ENCODE measurements at regions not wholly inside any gene's neighbourhood (a gene's known extent, or its start where the extent isn't known, plus 50 kb on each side); places are given as distances from the start of the nearest gene placed in this dataset.

- Histone ChIP-seq H3K9ac (ENCODE audit: low read length) (no peak overlapping the region), H3K79me2 (ENCODE audit: insufficient read depth, low read length) (no peaks in the 10 kb centered on the region), H3K4me2 (ENCODE audit: low read length) (no peak overlapping the region), H3K27ac (ENCODE audit: low read depth, low read length) (no peak overlapping the region), H3K9me2 (ENCODE audit: insufficient read depth) (no peaks in the 10 kb centered on the region), H3K4me1 (ENCODE audit: control insufficient read depth in 1 of 2, insufficient read depth in 2 of 2, low read length in 2 of 2) (no peaks in the 10 kb centered on the region), H3K4me3 (replicated peaks in 1 of 2; ENCODE audit: low read depth in 1 of 2, low read length in 2 of 2) (no peak overlapping the region), H3K27me3 (ENCODE audit: insufficient read depth, low read length) (peaks cover 7% of the 10 kb centered on the region; the same call in 1 of the 2 replicates), H2AFZ (ENCODE audit: low read depth, low read length, poor library complexity, severe bottlenecking) (no peak overlapping the region), H3K9me3 (ENCODE audit: control insufficient read depth in 1 of 2, insufficient read depth in 1 of 2, low read depth in 1 of 2, low read length in 2 of 2) (no peaks in the 10 kb centered on the region), H3K36me3 (ENCODE audit: control insufficient read depth in 1 of 2, insufficient read depth in 2 of 2, low read length in 2 of 2) (no peaks in the 10 kb centered on the region), H4K20me1 (ENCODE audit: insufficient read depth) (no peaks in the 10 kb centered on the region)
- ATAC-seq = no peak
- TF ChIP-seq ATF3 (IDR thresholded peaks at IDR 0.05) (no peak), CTCF (IDR thresholded peaks at IDR 0.05 in 2 of 3, conservative IDR thresholded peaks at IDR 0.05 in 1 of 3; ENCODE audit: borderline replicate concordance in 1 of 3, insufficient read depth in 1 of 3, low read depth in 2 of 3, low read length in 2 of 3) (no peak), RAD21 (IDR thresholded peaks at IDR 0.05; ENCODE audit: low read depth) (no peak), POLR2AphosphoS5 (IDR thresholded peaks at IDR 0.05; ENCODE audit: low read depth, low read length) (no peak), ZBTB33 (IDR thresholded peaks at IDR 0.05; ENCODE audit: extremely low read depth, insufficient replicate concordance, low read length) (no peak), SIN3A (IDR thresholded peaks at IDR 0.05; ENCODE audit: low read depth) (no peak), EGR1 (IDR thresholded peaks at IDR 0.05; ENCODE audit: low read depth) (no peak), CBX3 (IDR thresholded peaks at IDR 0.05; ENCODE audit: low read depth) (no peak), ZFX (IDR thresholded peaks at IDR 0.05) (no peak), POLR2A (IDR thresholded peaks at IDR 0.05; ENCODE audit: borderline replicate concordance, extremely low read depth, insufficient read depth, insufficient read length) (no peak), SRF (IDR thresholded peaks at IDR 0.05; ENCODE audit: low read depth) (no peak), SP1 (IDR thresholded peaks at IDR 0.05; ENCODE audit: low read depth) (no peak)
- CTCF ChIA-PET = no interaction called here
- RAD21 ChIA-PET (ENCODE audit: low non-redundant PET in 1 of 2, low total read pairs in 2 of 2, uncharacterized antibody in 2 of 2, unreplicated experiment in 2 of 2) = no interaction called here
- no TSS peak for BruUV-seq (replicated peaks)
- POLR2A ChIA-PET = no interaction called here
- intact Hi-C loops (cut with micrococcal nuclease) = no loop called here
- no peak for DNase-seq (ENCODE audit: low read depth, low spot score)
These were observed 71.0 kb downstream of the ZC3H11B start for GRCh38 chr1:219541946-219542345.

Data from HCT116 (cell line).